HL-60 (cell line): ENCODE measurements at regions not wholly inside any gene's neighbourhood (a gene's known extent, or its start where the extent isn't known, plus 50 kb on each side); places are given as distances from the start of the nearest gene placed in this dataset.

Experiments used
- DNase-seq, 2 experiments: peaks; one replicate each; pipeline ENCODE4 v3.0.0-alpha.2; 2010 to 2020; ENCODE audit warnings: low read depth in 1 of 2, low spot score in 1 of 2
- H3K27ac ChIP-seq: fragments of 250-450 bp; sonication (Bioruptor Pico); replicated peaks from 2 replicates; pipeline ENCODE4 v1.5.1; 2020; ENCODE audit warnings: mild to moderate bottlenecking, moderate library complexity
- H3K27me3 ChIP-seq: fragments of 250-450 bp; sonication (Bioruptor Pico); 2 replicates; pipeline ENCODE4 v1.5.1; 2021; ENCODE audit warnings: mild to moderate bottlenecking, moderate library complexity; ENCODE audit not compliant: insufficient read depth, poor library complexity, severe bottlenecking
- H3K4me3 ChIP-seq: replicated peaks from 2 replicates; pipeline ENCODE4 v1.5.1; 2011; ENCODE audit warnings: mild to moderate bottlenecking, control low read depth, low read length; ENCODE audit not compliant: insufficient read depth
- CTCF ChIP-seq: IDR thresholded peaks from one replicate; pipeline ENCODE4 v1.5.1; 2011; ENCODE audit warnings: low read length, control low read depth, inconsistent platforms; ENCODE audit not compliant: insufficient read depth
- GABPA ChIP-seq: IDR thresholded peaks from 2 replicates; pipeline ENCODE4 v1.6.1; 2012; ENCODE audit warnings: low read depth
- POLR2AphosphoS5 ChIP-seq: IDR thresholded peaks from 2 replicates; pipeline ENCODE4 v1.6.1; 2012; ENCODE audit warnings: low read depth
- REST ChIP-seq: IDR thresholded peaks from 2 replicates; pipeline ENCODE4 v1.6.1; 2012; ENCODE audit warnings: low read depth; ENCODE audit not compliant: insufficient replicate concordance
- SPI1 ChIP-seq: IDR thresholded peaks from 2 replicates; pipeline ENCODE4 v1.6.1; 2012; ENCODE audit warnings: low read depth, mild to moderate bottlenecking, borderline replicate concordance

GRCh38 chr14:37787879-37788494 lies 192.6 kb downstream of the TTC6 start:
- H3K27ac ChIP-seq = no peak overlapping the region
- TF ChIP-seq REST (no peak), GABPA (no peak), CTCF (no peak), POLR2AphosphoS5 (no peak), SPI1 (no peak)
- no peaks in the 10 kb centered on the region for H3K27me3 ChIP-seq
- no peak for DNase-seq
- no peak overlapping the region for H3K4me3 ChIP-seq

GRCh38 chr14:37791384-37792036 lies 196.1 kb downstream of the TTC6 start:
- Histone ChIP-seq H3K27me3 (no peaks in the 10 kb centered on the region), H3K4me3 (no peak overlapping the region), H3K27ac (no peak overlapping the region)
- no peak for DNase-seq
- TF ChIP-seq POLR2AphosphoS5 (no peak), CTCF (no peak), SPI1 (no peak), REST (no peak), GABPA (no peak)

GRCh38 chr14:37792124-37792523 lies 196.7 kb downstream of the TTC6 start:
- H3K27ac ChIP-seq = no peak overlapping the region
- H3K27me3 ChIP-seq = no peaks in the 10 kb centered on the region
- TF ChIP-seq SPI1 (no peak), REST (no peak), POLR2AphosphoS5 (no peak), GABPA (no peak), CTCF (no peak)
- DNase-seq = no peak
- H3K4me3 ChIP-seq = no peak overlapping the region
